ENCODE measurements at regions not wholly inside any gene's neighbourhood (a gene's known extent, or its start where the extent isn't known, plus 50 kb on each side); places are given as distances from the start of the nearest gene placed in this dataset.

DNA sequence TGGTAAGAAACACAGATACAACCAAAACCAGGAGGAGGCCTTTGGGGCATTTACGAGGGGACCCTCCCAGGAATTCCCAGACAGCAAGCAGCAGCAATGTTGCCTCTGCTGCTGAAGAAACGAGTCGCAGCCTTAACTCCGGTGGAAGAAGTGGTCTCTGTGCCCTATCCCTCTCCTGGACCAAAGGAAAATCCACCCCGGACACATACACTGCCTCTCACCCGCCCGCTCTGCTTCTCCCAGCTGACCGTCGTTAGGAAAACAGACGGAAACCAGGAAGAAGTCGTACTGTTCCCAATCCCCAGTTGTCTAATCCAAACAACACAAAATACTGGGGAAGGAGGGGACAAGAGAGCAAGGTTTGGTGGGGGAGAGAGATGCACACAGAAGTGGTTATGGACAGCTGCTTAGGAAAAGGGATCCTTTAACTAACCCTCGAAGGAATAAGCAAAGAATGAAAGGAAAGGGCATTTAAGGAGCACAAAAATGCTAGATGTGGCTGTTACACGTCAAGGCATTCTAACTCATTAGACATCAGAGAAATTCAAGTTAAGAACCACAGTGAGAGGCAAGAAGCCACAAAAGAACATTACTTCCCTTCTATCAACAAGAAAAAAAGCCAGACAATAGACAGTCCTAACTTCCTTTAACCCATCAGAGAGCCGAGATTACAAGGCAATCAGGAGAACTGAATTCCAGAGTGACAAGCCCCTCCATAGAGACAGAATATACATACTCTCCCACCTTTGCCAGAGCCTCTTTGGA is 71.9 kb downstream of the ACTL7B start:
- TF ChIP-seq, protein P1, sequence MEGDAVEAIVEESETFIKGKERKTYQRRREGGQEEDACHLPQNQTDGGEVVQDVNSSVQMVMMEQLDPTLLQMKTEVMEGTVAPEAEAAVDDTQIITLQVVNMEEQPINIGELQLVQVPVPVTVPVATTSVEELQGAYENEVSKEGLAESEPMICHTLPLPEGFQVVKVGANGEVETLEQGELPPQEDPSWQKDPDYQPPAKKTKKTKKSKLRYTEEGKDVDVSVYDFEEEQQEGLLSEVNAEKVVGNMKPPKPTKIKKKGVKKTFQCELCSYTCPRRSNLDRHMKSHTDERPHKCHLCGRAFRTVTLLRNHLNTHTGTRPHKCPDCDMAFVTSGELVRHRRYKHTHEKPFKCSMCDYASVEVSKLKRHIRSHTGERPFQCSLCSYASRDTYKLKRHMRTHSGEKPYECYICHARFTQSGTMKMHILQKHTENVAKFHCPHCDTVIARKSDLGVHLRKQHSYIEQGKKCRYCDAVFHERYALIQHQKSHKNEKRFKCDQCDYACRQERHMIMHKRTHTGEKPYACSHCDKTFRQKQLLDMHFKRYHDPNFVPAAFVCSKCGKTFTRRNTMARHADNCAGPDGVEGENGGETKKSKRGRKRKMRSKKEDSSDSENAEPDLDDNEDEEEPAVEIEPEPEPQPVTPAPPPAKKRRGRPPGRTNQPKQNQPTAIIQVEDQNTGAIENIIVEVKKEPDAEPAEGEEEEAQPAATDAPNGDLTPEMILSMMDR (IDR thresholded peaks at IDR 0.05): no peak
- no peak for TF ChIP-seq EZH2 (IDR thresholded peaks at IDR 0.05; ENCODE audit: borderline replicate concordance, insufficient read depth, low read depth, low read length, poor library complexity, severe bottlenecking)
- peaks cover 0 to 3% (median 0%) of the 10 kb centered on the region in 3 donors for H3K9me3 ChIP-seq (ENCODE audit: control extremely low read depth in 1 of 3, control insufficient read depth in 2 of 3, insufficient read depth in 1 of 3, low read length in 2 of 3)
- 75% methylated on average over 10 of the region's 14 CpGs for WGBS (ENCODE audit: insufficient coverage)
- ChIA-PET POLR2A (no interaction called here), CTCF (no interaction called here)
- H3K79me2 ChIP-seq (ENCODE audit: control insufficient read depth, insufficient read depth, low read length): no peaks in the 10 kb centered on the region
- no peak overlapping the region for H3K4me2 ChIP-seq (replicated peaks; ENCODE audit: low read depth, low read length, poor library complexity, severe bottlenecking)
- H3K9ac ChIP-seq (ENCODE audit: low read length): no peak overlapping the region
- no peaks in the 10 kb centered on the region for H3K36me3 ChIP-seq (replicated peaks in 1 of 2; ENCODE audit: control extremely low read depth in 1 of 2, control insufficient read depth in 1 of 2, extremely low read depth in 1 of 2, insufficient read depth in 2 of 2, low read length in 1 of 2)
- DNase-seq (no peak), ATAC-seq (ENCODE audit: low read depth) (no peak)
- no peak overlapping the region for H3K4me3 ChIP-seq (ENCODE audit: control extremely low read depth in 1 of 5, extremely low read depth in 1 of 5, insufficient read depth in 1 of 5, low read depth in 2 of 5, low read length in 4 of 5)
- H3K27ac ChIP-seq (ENCODE audit: low read length in 2 of 2): no peak overlapping the region
- H3K4me3 Mint-ChIP-seq: no peak overlapping the region
- H3K27me3 Mint-ChIP-seq: peaks cover 21% of the 10 kb centered on the region
- no peak overlapping the region for H3K27ac Mint-ChIP-seq
- H3K4me1 Mint-ChIP-seq: peaks cover 14% of the 10 kb centered on the region
- no peaks in the 10 kb centered on the region for H3K27me3 ChIP-seq (replicated peaks in 1 of 4; ENCODE audit: control extremely low read depth in 1 of 4, control insufficient read depth in 3 of 4, insufficient read depth in 4 of 4, low read length in 3 of 4)
- H3K4me1 ChIP-seq (ENCODE audit: control insufficient read depth in 2 of 2, insufficient read depth in 2 of 2, low read length in 2 of 2): no peaks in the 10 kb centered on the region
- no peaks in the 10 kb centered on the region for H3K9me3 Mint-ChIP-seq (ENCODE audit: insufficient read depth)
- no peaks in the 10 kb centered on the region for H4K20me1 ChIP-seq (ENCODE audit: control insufficient read depth, insufficient read depth, low read length, poor library complexity, severe bottlenecking)
- intact Hi-C loops (cut with micrococcal nuclease): no loop called here
- no peak overlapping the region for H2AFZ ChIP-seq (ENCODE audit: insufficient read depth, low read depth, low read length, poor library complexity, severe bottlenecking)

DNA sequence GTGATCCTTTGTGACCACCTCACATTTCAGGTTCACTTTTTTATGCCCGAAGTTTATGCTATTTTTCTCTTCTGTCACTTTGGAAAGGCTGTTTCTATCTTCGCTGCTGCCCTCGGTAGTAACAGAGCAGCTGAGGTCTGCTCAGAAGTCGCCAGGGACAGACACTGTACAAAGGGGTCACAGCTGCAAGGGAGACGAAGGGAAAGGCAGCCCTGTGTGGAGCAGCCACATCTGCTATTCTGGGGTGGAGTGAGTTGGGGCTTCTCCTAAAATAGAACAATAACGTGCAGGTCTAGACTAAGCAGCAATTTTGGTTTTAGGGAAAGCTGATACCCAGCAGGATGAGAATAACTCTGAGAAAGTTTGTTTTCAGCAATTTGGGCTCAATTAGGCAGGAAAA is 72.5 kb downstream of the ACTL7B start:
- H3K79me2 ChIP-seq (ENCODE audit: control insufficient read depth, insufficient read depth, low read length): no peaks in the 10 kb centered on the region
- H3K4me1 Mint-ChIP-seq: peaks cover 14% of the 10 kb centered on the region
- no peak overlapping the region for H3K4me2 ChIP-seq (replicated peaks; ENCODE audit: low read depth, low read length, poor library complexity, severe bottlenecking)
- H3K9me3 ChIP-seq (ENCODE audit: control extremely low read depth in 1 of 3, control insufficient read depth in 2 of 3, insufficient read depth in 1 of 3, low read length in 2 of 3): peaks cover 0 to 7% (median 0%) of the 10 kb centered on the region in 3 donors
- peaks cover 24% of the 10 kb centered on the region for H3K27me3 Mint-ChIP-seq
- no peak overlapping the region for H3K4me3 ChIP-seq (ENCODE audit: control extremely low read depth in 1 of 5, extremely low read depth in 1 of 5, insufficient read depth in 1 of 5, low read depth in 2 of 5, low read length in 4 of 5)
- WGBS (ENCODE audit: insufficient coverage): 3% methylated on average over 6 of the region's 6 CpGs
- H4K20me1 ChIP-seq (ENCODE audit: control insufficient read depth, insufficient read depth, low read length, poor library complexity, severe bottlenecking): no peaks in the 10 kb centered on the region
- intact Hi-C loops (cut with micrococcal nuclease): no loop called here
- no peaks in the 10 kb centered on the region for H3K36me3 ChIP-seq (replicated peaks in 1 of 2; ENCODE audit: control extremely low read depth in 1 of 2, control insufficient read depth in 1 of 2, extremely low read depth in 1 of 2, insufficient read depth in 2 of 2, low read length in 1 of 2)
- ATAC-seq (ENCODE audit: low read depth) (no peak), DNase-seq (no peak)
- ChIA-PET POLR2A (no interaction called here), CTCF (no interaction called here)
- no peak overlapping the region for H2AFZ ChIP-seq (ENCODE audit: insufficient read depth, low read depth, low read length, poor library complexity, severe bottlenecking)
- no peaks in the 10 kb centered on the region for H3K4me1 ChIP-seq (ENCODE audit: control insufficient read depth in 2 of 2, insufficient read depth in 2 of 2, low read length in 2 of 2)
- TF ChIP-seq, protein P1 (IDR thresholded peaks at IDR 0.05): no peak
- no peak for TF ChIP-seq EZH2 (IDR thresholded peaks at IDR 0.05; ENCODE audit: borderline replicate concordance, insufficient read depth, low read depth, low read length, poor library complexity, severe bottlenecking)
- no peaks in the 10 kb centered on the region for H3K27me3 ChIP-seq (replicated peaks in 1 of 4; ENCODE audit: control extremely low read depth in 1 of 4, control insufficient read depth in 3 of 4, insufficient read depth in 4 of 4, low read length in 3 of 4)
- no peak overlapping the region for H3K27ac Mint-ChIP-seq
- no peak overlapping the region for H3K4me3 Mint-ChIP-seq
- no peak overlapping the region for H3K9ac ChIP-seq (ENCODE audit: low read length)
- H3K27ac ChIP-seq (ENCODE audit: low read length in 2 of 2): no peak overlapping the region
- H3K9me3 Mint-ChIP-seq (ENCODE audit: insufficient read depth): no peaks in the 10 kb centered on the region

All from B cell (primary cell).